ENCODE measurements at regions not wholly inside any gene's neighbourhood (a gene's known extent, or its start where the extent isn't known, plus 50 kb on each side); places are given as distances from the start of the nearest gene placed in this dataset.

GRCh38 chr18:72013427-72013850 is 530.7 kb downstream of the CBLN2 start:
- H3K4me3 ChIP-seq (replicated peaks; ENCODE audit: low read depth, low read length) = no peak overlapping the region
- DNase-seq (ENCODE audit: low read depth) = no peak
- TF ChIP-seq CTCF (IDR thresholded peaks at IDR 0.05; ENCODE audit: low read length, missing control alignments) = no peak

DNA sequence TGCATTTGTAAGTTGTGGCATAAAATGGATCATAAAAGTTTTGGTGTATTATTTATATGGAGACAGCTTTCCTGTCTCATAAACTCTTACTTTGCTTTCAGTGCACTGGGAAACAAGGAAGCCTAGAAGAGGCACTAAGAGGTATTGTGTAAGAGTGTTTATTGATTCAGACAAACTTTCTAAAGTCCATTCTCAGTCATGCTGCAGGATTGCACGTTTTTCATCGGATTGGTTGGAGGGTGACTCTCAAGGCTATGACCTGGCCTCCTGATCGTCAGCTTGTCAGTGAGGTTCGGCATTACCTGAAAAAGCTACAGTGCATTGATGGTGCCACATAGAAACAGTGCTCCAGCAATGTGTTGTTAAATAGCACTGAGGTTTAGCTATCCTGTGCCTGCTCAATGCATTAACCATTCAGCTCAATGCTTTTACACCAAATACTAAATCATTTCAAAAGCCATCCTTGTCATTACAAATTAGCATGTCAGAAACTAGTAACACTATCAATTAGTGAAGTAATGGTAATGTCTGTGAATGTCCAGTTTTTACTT is 545.5 kb downstream of the CBLN2 start:
- no peak for TF ChIP-seq CTCF (IDR thresholded peaks at IDR 0.05; ENCODE audit: low read length, missing control alignments)
- no peak for DNase-seq (ENCODE audit: low read depth)
- H3K4me3 ChIP-seq (replicated peaks; ENCODE audit: low read depth, low read length) = no peak overlapping the region

DNA sequence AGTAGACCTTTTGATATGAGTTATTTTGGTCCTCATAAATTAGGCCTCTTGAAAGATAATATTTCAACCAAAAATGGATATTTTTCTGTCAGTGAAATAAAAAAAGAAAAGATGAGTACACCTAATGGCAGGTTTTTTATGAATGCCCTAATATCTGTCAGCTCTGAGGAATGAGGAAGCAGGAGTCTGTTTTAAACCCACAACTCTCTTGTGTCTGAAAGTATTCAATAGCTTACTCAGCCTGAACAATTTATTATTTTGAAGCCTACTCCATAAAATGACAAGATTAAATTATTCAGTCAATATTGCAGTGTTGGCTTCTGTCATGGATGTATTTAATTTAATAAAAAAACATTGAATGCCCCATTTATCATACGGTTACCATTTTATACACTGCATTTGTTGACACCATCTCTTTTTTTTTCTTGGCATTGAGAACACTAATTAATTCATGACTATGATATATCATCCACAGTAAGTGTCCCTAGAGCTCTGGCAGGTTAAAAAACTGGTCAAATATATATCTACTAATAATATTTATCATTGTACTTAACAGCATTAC is 548.2 kb downstream of the CBLN2 start:
- DNase-seq (ENCODE audit: low read depth) = no peak
- no peak for TF ChIP-seq CTCF (IDR thresholded peaks at IDR 0.05; ENCODE audit: low read length, missing control alignments)

DNA sequence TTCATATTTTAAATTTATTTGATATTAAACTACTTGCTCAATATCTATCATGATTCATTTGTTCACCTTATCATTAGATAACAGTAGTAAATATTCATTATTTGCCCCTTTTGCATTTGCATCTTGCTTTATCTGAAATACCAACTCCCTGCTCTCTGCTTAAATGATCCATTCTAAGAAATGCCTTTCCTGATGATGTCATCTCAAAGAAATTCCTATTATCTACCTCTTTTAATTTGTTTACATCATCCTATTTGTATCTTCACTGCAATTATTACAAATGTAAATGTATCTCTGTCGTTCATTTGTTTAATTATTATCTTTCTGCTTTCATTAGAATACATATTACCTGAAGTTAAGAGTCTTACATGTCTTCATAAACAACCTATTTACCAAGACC is 549.9 kb downstream of the CBLN2 start:
- no peak for DNase-seq (ENCODE audit: low read depth)
- TF ChIP-seq CTCF (IDR thresholded peaks at IDR 0.05; ENCODE audit: low read length, missing control alignments) = no peak
- no peak overlapping the region for H3K4me3 ChIP-seq (replicated peaks; ENCODE audit: low read depth, low read length)

More for the DNA sequence above, 548.2 kb downstream of the CBLN2 start:
- H3K4me3 ChIP-seq (replicated peaks; ENCODE audit: low read depth, low read length) = no peak overlapping the region

DNA sequence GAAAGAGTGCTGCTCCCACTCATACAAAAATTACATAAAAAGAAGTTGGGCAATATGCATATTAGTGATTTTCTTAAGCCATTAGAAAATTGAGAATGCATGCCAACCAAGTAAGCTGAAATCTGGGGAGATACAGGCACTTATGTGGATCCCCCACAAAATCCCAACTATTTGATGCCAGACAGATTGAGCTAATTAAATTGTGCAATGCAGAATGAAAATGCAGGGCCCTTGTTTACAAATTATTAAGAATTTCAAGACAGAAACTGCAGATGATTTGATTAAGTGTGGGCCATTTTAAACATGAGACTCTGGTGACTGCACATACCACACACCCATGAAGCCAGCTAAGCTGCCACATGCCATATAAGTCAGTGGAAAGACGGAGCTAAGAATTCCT is 554.5 kb downstream of the CBLN2 start:
- DNase-seq (ENCODE audit: low read depth) = no peak
- TF ChIP-seq CTCF (IDR thresholded peaks at IDR 0.05; ENCODE audit: low read length, missing control alignments) = no peak
- no peak overlapping the region for H3K4me3 ChIP-seq (replicated peaks; ENCODE audit: low read depth, low read length)

GRCh38 chr18:71986351-71987050 is 557.6 kb downstream of the CBLN2 start:
- no peak overlapping the region for H3K4me3 ChIP-seq (replicated peaks; ENCODE audit: low read depth, low read length)
- no peak for TF ChIP-seq CTCF (IDR thresholded peaks at IDR 0.05; ENCODE audit: low read length, missing control alignments)
- DNase-seq (ENCODE audit: low read depth) = no peak
